ENCODE measurements at regions not wholly inside any gene's neighbourhood (a gene's known extent, or its start where the extent isn't known, plus 50 kb on each side); places are given as distances from the start of the nearest gene placed in this dataset.

GRCh38 chr5:82386576-82386975 is 108.4 kb upstream of the RPS23 start:
- no peak for TF ChIP-seq POLR2A (IDR thresholded peaks at IDR 0.05; ENCODE audit: low read depth)
- no peak for TF ChIP-seq CTCF (IDR thresholded peaks at IDR 0.05)
- no peak for TF ChIP-seq EP300 (IDR thresholded peaks at IDR 0.05)
